HG03575 (cell line): ENCODE measurements at regions not wholly inside any gene's neighbourhood (a gene's known extent, or its start where the extent isn't known, plus 50 kb on each side); places are given as distances from the start of the nearest gene placed in this dataset.

Source experiments
- ATAC-seq: cut with Tn5 transposase; IDR thresholded peaks from one replicate; pipeline ENCODE4 v1.9.1; 2021; ENCODE audit not compliant: unreplicated experiment, insufficient number of reproducible peaks, low FRiP score; ENCODE audit errors: extremely low read depth

GRCh38 chr3:31440878-31441277 is 91.8 kb upstream of the STT3B start:
- ATAC-seq = no peak

DNA sequence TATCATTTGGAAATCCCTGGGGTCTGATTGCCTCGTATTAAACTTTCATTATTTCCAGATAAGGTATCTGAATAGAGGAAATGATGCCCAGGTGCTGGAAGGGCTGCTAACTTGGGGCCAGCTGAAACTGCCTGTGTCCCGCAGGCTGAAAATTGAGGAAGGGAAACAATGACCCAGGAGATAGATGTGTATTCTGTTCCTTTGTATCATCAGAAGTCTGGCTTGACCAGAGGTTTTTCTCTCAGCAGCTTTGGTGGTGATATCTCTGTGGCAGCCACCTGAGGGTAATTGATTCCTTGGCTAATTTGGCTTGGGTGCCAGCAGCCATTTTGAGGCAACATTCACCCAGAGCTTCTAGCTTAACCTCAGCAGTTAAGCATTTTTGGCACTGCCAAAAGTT is 90.0 kb upstream of the STT3B start:
- ATAC-seq = no peak

- no peak for ATAC-seq
These were observed 88.2 kb upstream of the STT3B start for GRCh38 chr3:31444220-31445142.

DNA sequence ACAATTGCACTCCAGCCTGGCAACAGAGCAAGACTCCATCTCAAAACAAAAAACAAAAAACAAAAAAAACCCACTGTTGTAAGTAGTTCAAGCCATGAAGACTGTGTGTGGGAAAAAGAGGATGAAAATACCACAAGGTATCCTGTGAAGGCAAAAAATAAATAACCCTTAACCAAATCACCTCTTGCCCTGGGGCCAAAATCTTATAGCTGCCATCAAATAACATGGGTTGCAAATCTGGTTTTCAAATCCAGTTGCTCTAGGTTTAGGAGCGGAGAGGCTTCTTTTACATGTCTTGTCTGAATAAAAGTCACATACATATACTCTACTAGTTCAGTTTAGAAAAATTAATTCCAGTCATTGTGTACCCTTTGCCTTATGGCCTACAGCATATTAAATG is 87.0 kb upstream of the STT3B start:
- ATAC-seq = no peak

- ATAC-seq = no peak
These were observed 84.5 kb upstream of the STT3B start for GRCh38 chr3:31448035-31448881.

DNA sequence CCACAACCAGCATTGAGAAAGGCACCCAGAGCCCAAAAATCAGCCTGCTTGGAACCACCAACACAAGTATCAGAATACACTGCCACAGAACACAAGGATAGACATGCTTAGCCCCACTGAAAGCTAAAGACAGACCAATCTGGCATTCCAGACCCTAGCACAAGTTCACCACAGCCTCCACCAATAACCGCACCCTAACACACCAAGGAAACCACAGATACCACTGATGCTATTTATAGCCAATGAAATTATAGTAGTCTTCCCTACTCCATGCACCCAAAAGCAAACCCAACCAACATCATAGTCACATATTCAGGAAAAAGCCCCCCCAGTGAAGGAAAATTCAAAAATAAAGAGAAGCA is 83.9 kb upstream of the STT3B start:
- no peak for ATAC-seq

DNA sequence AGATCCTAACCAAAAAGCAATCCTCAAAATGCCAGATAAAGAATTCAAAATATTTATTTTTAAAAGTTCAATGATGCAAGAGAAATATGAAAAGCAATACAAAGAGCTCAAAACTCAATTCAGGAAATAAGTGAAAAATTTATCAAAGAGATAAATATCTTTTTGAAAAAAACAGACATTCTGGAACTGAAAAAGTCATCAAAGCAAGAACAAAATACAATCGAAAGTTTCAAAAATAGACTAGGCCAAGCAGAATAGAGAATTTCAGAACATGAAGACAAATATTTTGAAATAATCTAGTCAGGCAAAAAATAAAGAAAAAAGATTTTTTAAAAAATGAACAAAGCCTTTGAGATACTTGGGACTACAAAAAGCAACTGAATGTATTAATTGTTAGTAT is 83.4 kb upstream of the STT3B start:
- ATAC-seq = no peak

DNA sequence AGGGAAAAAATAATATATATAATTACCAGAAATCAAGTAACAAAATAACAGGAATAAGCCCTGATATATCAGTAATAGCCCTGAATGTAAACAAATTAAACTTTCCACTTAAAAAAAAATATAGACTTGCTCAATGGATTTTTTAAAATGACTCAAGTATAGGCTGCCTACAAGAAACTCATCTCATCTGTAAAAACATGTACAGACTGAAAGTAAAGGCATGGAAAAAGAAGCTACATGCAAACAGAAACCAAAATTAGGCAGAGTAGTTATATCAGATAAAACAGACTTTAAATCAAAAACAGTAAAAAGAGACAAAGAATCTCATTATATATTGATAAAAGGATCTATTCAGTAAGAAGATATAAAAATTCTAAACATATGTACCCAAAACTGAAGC is 82.4 kb upstream of the STT3B start:
- ATAC-seq = no peak

DNA sequence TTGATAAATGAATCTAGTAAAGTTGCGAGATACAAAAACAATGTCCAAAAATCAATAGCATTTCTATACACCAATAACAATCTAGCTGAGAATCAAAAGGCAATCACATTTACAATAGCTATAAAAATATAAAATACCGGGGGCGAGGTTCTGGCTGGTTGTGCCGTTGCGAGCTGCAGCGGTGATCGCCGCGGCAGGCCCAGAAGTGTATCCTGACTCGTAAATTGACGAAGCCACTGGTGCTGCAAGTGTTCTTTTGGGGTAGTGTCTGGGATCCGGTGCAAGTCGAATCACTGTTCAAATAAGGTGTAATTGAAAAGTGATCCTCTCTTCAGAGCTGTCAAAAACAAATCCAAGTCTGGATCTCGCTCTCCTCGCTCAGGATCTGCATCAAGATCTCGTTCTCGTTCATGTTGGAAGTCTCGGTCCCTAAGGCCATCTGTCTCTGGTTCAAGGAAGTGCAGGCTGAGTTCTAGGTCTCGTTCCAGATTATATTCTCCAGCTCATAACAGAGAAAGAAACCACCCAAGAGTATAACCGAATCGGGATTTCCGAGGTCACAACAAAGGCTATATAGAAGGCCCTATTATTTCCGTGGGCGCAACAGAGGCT is 80.1 kb upstream of the STT3B start:
- ATAC-seq = no peak

GRCh38 chr3:31453430-31453829 is 79.3 kb upstream of the STT3B start:
- no peak for ATAC-seq

GRCh38 chr3:31455524-31455923 is 77.2 kb upstream of the STT3B start:
- no peak for ATAC-seq

DNA sequence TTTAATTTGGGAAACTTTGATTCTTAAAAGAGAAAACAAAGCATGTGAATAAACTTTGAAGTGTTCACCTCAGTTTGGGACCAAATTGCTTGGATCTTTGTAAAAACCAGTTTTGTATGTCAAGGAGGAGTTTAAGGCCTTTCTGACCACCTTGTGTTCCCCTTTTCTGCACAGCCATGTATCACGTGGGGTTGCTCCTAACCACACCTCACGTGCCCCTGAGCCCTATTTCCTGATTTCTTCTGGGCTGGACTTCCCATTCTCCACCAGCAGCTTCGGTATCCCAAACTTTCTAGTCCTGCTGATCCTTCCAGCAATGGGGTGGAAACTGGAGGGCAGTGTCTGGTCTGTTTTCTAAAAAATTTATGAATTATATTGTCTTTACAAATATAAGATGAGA is 76.4 kb upstream of the STT3B start:
- no peak for ATAC-seq

GRCh38 chr3:31461426-31461825 is 71.3 kb upstream of the STT3B start:
- no peak for ATAC-seq

- peak; percentile 73 for ATAC-seq
These were observed 70.6 kb upstream of the STT3B start for GRCh38 chr3:31462050-31462569.

DNA sequence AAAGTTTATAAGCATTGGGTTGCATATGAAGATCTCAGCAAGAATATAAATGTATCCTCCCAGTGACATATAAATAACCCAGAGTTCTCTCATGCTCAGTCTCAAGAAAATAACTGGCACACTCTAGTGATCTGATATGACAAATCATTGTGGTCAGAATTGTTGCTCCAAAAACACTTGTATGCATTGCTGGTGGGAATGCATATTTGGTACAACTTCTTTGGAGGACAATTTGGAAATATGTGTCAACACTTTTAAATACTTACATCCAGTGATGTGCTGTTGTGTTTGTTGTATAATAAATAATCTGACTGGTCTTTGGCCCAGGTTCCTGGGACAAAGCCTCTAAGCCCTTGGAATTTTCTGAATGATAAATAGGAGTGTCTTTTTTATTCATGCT is 66.7 kb upstream of the STT3B start:
- ATAC-seq = no peak

- no peak for ATAC-seq
These were observed 65.9 kb upstream of the STT3B start for GRCh38 chr3:31466866-31467265.

GRCh38 chr3:31468433-31468832 is 64.3 kb upstream of the STT3B start:
- no peak for ATAC-seq

- ATAC-seq = no peak
These were observed 63.3 kb upstream of the STT3B start for GRCh38 chr3:31469385-31469784.

- ATAC-seq = no peak
These were observed 60.0 kb upstream of the STT3B start for GRCh38 chr3:31472479-31473390.
